ENCODE measurements at regions not wholly inside any gene's neighbourhood (a gene's known extent, or its start where the extent isn't known, plus 50 kb on each side); places are given as distances from the start of the nearest gene placed in this dataset.

- TF ChIP-seq CTCF (IDR thresholded peaks at IDR 0.05; ENCODE audit: insufficient read depth, low read length), result no peak
- no peak for TF ChIP-seq POLR2AphosphoS5 (IDR thresholded peaks at IDR 0.05; ENCODE audit: low read depth)
- no peak for TF ChIP-seq REST (IDR thresholded peaks at IDR 0.05; ENCODE audit: insufficient replicate concordance, low read depth)
These were observed 1152.0 kb upstream of the B3GALT2 start for GRCh38 chr1:194338241-194338948.

Measured in HL-60 (cell line).